ENCODE measurements at regions not wholly inside any gene's neighbourhood (a gene's known extent, or its start where the extent isn't known, plus 50 kb on each side); places are given as distances from the start of the nearest gene placed in this dataset.

DNA sequence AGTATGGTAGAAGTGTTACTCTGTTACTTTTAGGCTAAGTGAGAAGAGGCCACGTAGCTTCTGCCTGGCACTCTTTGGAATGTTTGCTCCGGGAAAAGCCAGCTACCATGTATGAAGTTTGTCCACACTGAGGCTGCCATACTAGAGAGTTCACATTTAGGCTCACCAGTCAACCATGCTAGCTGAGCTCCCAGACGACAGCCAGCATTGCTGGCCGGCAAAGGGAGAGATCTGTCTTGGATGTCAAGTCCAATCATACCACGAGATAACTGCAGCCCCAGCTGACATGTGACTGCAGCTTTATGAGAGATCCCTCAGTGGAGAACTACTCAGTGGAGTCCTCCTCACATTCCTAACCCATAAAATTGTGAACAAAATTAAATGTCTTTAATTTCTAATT, 321.2 kb upstream of the F9 start:
- TF ChIP-seq, protein P1, sequence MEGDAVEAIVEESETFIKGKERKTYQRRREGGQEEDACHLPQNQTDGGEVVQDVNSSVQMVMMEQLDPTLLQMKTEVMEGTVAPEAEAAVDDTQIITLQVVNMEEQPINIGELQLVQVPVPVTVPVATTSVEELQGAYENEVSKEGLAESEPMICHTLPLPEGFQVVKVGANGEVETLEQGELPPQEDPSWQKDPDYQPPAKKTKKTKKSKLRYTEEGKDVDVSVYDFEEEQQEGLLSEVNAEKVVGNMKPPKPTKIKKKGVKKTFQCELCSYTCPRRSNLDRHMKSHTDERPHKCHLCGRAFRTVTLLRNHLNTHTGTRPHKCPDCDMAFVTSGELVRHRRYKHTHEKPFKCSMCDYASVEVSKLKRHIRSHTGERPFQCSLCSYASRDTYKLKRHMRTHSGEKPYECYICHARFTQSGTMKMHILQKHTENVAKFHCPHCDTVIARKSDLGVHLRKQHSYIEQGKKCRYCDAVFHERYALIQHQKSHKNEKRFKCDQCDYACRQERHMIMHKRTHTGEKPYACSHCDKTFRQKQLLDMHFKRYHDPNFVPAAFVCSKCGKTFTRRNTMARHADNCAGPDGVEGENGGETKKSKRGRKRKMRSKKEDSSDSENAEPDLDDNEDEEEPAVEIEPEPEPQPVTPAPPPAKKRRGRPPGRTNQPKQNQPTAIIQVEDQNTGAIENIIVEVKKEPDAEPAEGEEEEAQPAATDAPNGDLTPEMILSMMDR (IDR thresholded peaks at IDR 0.05) = no peak
- no peak for TF ChIP-seq POLR2AphosphoS5 (IDR thresholded peaks at IDR 0.05)
- TF ChIP-seq POLR2A (IDR thresholded peaks at IDR 0.05) = no peak
- Histone ChIP-seq H3K4me3 (no peak overlapping the region), H3K36me3 (no peaks in the 10 kb centered on the region), H3K9me3 (no peaks in the 10 kb centered on the region), H3K4me1 (no peaks in the 10 kb centered on the region), H3K27me3 (peaks cover 0 to 72% of the 10 kb centered on the region in 2 donors), H3K27ac (no peak overlapping the region)
- intact Hi-C loops (cut with DNase I; ENCODE audit: low total_unique reads) = no loop called here
- DNase-seq (ENCODE audit: low spot score in 2 of 2) = no peak

GRCh38 chrX:139207655-139208054, 322.9 kb upstream of the F9 start:
- H3K27me3 ChIP-seq = peaks cover 0 to 72% of the 10 kb centered on the region in 2 donors
- H3K9me3 ChIP-seq = no peaks in the 10 kb centered on the region
- TF ChIP-seq, protein P1 (IDR thresholded peaks at IDR 0.05) = no peak
- TF ChIP-seq POLR2A (IDR thresholded peaks at IDR 0.05) = no peak
- no peak for TF ChIP-seq POLR2AphosphoS5 (IDR thresholded peaks at IDR 0.05)
- no peak overlapping the region for H3K4me3 ChIP-seq
- H3K36me3 ChIP-seq = no peaks in the 10 kb centered on the region
- DNase-seq (ENCODE audit: low spot score in 2 of 2) = no peak
- no peaks in the 10 kb centered on the region for H3K4me1 ChIP-seq
- H3K27ac ChIP-seq = no peak overlapping the region
- intact Hi-C loops (cut with DNase I; ENCODE audit: low total_unique reads) = no loop called here

GRCh38 chrX:139206914-139207313, 323.6 kb upstream of the F9 start:
- no peak for DNase-seq (ENCODE audit: low spot score in 2 of 2)
- intact Hi-C loops (cut with DNase I; ENCODE audit: low total_unique reads) = no loop called here
- no peak overlapping the region for H3K27ac ChIP-seq
- no peaks in the 10 kb centered on the region for H3K4me1 ChIP-seq
- H3K36me3 ChIP-seq = no peaks in the 10 kb centered on the region
- no peaks in the 10 kb centered on the region for H3K9me3 ChIP-seq
- peaks cover 0 to 68% of the 10 kb centered on the region in 2 donors for H3K27me3 ChIP-seq
- TF ChIP-seq, protein P1 (IDR thresholded peaks at IDR 0.05) = no peak
- no peak for TF ChIP-seq POLR2A (IDR thresholded peaks at IDR 0.05)
- TF ChIP-seq POLR2AphosphoS5 (IDR thresholded peaks at IDR 0.05) = no peak
- H3K4me3 ChIP-seq = no peak overlapping the region

GRCh38 chrX:139204898-139205667, 325.5 kb upstream of the F9 start:
- H3K36me3 ChIP-seq = no peaks in the 10 kb centered on the region
- TF ChIP-seq POLR2AphosphoS5 (IDR thresholded peaks at IDR 0.05) = no peak
- TF ChIP-seq, protein P1 (IDR thresholded peaks at IDR 0.05) = no peak
- TF ChIP-seq POLR2A (IDR thresholded peaks at IDR 0.05) = no peak
- intact Hi-C loops (cut with DNase I; ENCODE audit: low total_unique reads) = no loop called here
- H3K27me3 ChIP-seq = peaks cover 0 to 50% of the 10 kb centered on the region in 2 donors
- H3K4me1 ChIP-seq = no peaks in the 10 kb centered on the region
- H3K27ac ChIP-seq = peak overlapping the region; percentile 62 to 66
- H3K9me3 ChIP-seq = no peaks in the 10 kb centered on the region
- peak; percentile 50 to 64 for DNase-seq (ENCODE audit: low spot score in 2 of 2)
- H3K4me3 ChIP-seq = peak overlapping the region; percentile 54 to 68 (median 58)

DNA sequence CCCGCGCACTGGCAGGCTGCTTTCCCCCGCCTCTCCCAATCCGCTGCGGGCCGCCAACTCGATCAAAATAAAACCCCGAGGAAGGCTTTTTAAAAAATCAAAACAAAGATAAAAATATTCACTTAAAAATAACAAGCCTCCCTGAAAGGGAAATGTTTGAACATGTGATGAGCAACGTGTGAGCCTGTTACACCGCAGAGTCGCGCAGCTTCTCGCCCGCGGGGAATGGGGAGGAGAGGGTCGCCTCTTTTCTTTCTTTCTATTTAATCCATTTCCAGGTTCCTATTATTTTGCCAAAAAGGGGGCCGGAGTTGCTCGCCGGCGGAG, 326.0 kb upstream of the F9 start:
- no peaks in the 10 kb centered on the region for H3K36me3 ChIP-seq
- peak overlapping the region; percentile 8 to 66 for H3K27ac ChIP-seq
- H3K27me3 ChIP-seq = peaks cover 0 to 45% of the 10 kb centered on the region in 2 donors
- intact Hi-C loops (cut with DNase I; ENCODE audit: low total_unique reads) = no loop called here
- TF ChIP-seq, protein P1 (IDR thresholded peaks at IDR 0.05) = no peak
- TF ChIP-seq POLR2AphosphoS5 (IDR thresholded peaks at IDR 0.05) = no peak
- TF ChIP-seq POLR2A (IDR thresholded peaks at IDR 0.05) = no peak
- H3K4me3 ChIP-seq = peak overlapping the region; percentile 54 to 68 (median 58)
- no peaks in the 10 kb centered on the region for H3K9me3 ChIP-seq
- H3K4me1 ChIP-seq = no peaks in the 10 kb centered on the region
- no peak for DNase-seq (ENCODE audit: low spot score in 2 of 2)

Measured in breast epithelium (tissue), 4 donors.